ENCODE measurements at regions not wholly inside any gene's neighbourhood (a gene's known extent, or its start where the extent isn't known, plus 50 kb on each side); places are given as distances from the start of the nearest gene placed in this dataset.

- Histone ChIP-seq H3K27ac (ENCODE audit: low read depth, low read length, poor library complexity, severe bottlenecking) (no peak overlapping the region), H3K36me3 (ENCODE audit: insufficient read depth, low read length, poor library complexity, severe bottlenecking) (no peaks in the 10 kb centered on the region), H3K4me1 (ENCODE audit: insufficient read depth, low read length, poor library complexity, severe bottlenecking) (no peaks in the 10 kb centered on the region), H3K27me3 (replicated peaks; ENCODE audit: insufficient read depth, low read depth, low read length, poor library complexity) (no peaks in the 10 kb centered on the region), H3K4me3 (ENCODE audit: low read depth, low read length, poor library complexity, severe bottlenecking) (no peak overlapping the region), H3K9me3 (ENCODE audit: low read depth, low read length, poor library complexity, severe bottlenecking) (no peaks in the 10 kb centered on the region)
- BruUV-seq (replicated peaks) = no TSS peak
- ChIA-PET POLR2A (ENCODE audit: low non-redundant PET) (no interaction called here), CTCF (no interaction called here)
- intact Hi-C loops (cut with micrococcal nuclease; ENCODE audit: unreplicated experiment) = no loop called here
- no peak for DNase-seq (ENCODE audit: low spot score)
- TF ChIP-seq EZH2 (IDR thresholded peaks at IDR 0.05; ENCODE audit: borderline replicate concordance, low read depth, low read length, poor library complexity, severe bottlenecking) (no peak), CTCF (conservative IDR thresholded peaks at IDR 0.05; ENCODE audit: low read depth, low read length) (no peak)
These were observed 277.9 kb upstream of the ADAMTS5 start for GRCh38 chr21:27244776-27245175.

GRCh38 chr21:27244352-27244751 is 277.5 kb upstream of the ADAMTS5 start:
- H3K4me1 ChIP-seq (ENCODE audit: insufficient read depth, low read length, poor library complexity, severe bottlenecking) = no peaks in the 10 kb centered on the region
- intact Hi-C loops (cut with micrococcal nuclease; ENCODE audit: unreplicated experiment) = no loop called here
- H3K4me3 ChIP-seq (ENCODE audit: low read depth, low read length, poor library complexity, severe bottlenecking) = no peak overlapping the region
- TF ChIP-seq CTCF (conservative IDR thresholded peaks at IDR 0.05; ENCODE audit: low read depth, low read length) = no peak
- no peak for TF ChIP-seq EZH2 (IDR thresholded peaks at IDR 0.05; ENCODE audit: borderline replicate concordance, low read depth, low read length, poor library complexity, severe bottlenecking)
- no peaks in the 10 kb centered on the region for H3K27me3 ChIP-seq (replicated peaks; ENCODE audit: insufficient read depth, low read depth, low read length, poor library complexity)
- no peaks in the 10 kb centered on the region for H3K36me3 ChIP-seq (ENCODE audit: insufficient read depth, low read length, poor library complexity, severe bottlenecking)
- DNase-seq (ENCODE audit: low spot score) = no peak
- H3K27ac ChIP-seq (ENCODE audit: low read depth, low read length, poor library complexity, severe bottlenecking) = no peak overlapping the region
- ChIA-PET CTCF (no interaction called here), POLR2A (ENCODE audit: low non-redundant PET) (no interaction called here)
- no TSS peak for BruUV-seq (replicated peaks)
- no peaks in the 10 kb centered on the region for H3K9me3 ChIP-seq (ENCODE audit: low read depth, low read length, poor library complexity, severe bottlenecking)

GRCh38 chr21:27240839-27241238 is 274.0 kb upstream of the ADAMTS5 start:
- Histone ChIP-seq H3K9me3 (ENCODE audit: low read depth, low read length, poor library complexity, severe bottlenecking) (no peaks in the 10 kb centered on the region), H3K4me1 (ENCODE audit: insufficient read depth, low read length, poor library complexity, severe bottlenecking) (no peaks in the 10 kb centered on the region), H3K36me3 (ENCODE audit: insufficient read depth, low read length, poor library complexity, severe bottlenecking) (no peaks in the 10 kb centered on the region), H3K27ac (ENCODE audit: low read depth, low read length, poor library complexity, severe bottlenecking) (no peak overlapping the region), H3K27me3 (replicated peaks; ENCODE audit: insufficient read depth, low read depth, low read length, poor library complexity) (no peaks in the 10 kb centered on the region), H3K4me3 (ENCODE audit: low read depth, low read length, poor library complexity, severe bottlenecking) (no peak overlapping the region)
- no TSS peak for BruUV-seq (replicated peaks)
- DNase-seq (ENCODE audit: low spot score) = no peak
- ChIA-PET POLR2A (ENCODE audit: low non-redundant PET) (no interaction called here), CTCF (no interaction called here)
- intact Hi-C loops (cut with micrococcal nuclease; ENCODE audit: unreplicated experiment) = no loop called here
- TF ChIP-seq CTCF (conservative IDR thresholded peaks at IDR 0.05; ENCODE audit: low read depth, low read length) (no peak), EZH2 (IDR thresholded peaks at IDR 0.05; ENCODE audit: borderline replicate concordance, low read depth, low read length, poor library complexity, severe bottlenecking) (no peak)

All from A673 (cell line).